ENCODE measurements at regions not wholly inside any gene's neighbourhood (a gene's known extent, or its start where the extent isn't known, plus 50 kb on each side); places are given as distances from the start of the nearest gene placed in this dataset.

- TF ChIP-seq EZH2 (IDR thresholded peaks at IDR 0.05; ENCODE audit: borderline replicate concordance, low read depth, low read length, poor library complexity, severe bottlenecking) (no peak), CTCF (conservative IDR thresholded peaks at IDR 0.05; ENCODE audit: low read depth, low read length) (no peak)
- no peak overlapping the region for H3K27ac ChIP-seq (ENCODE audit: low read depth, low read length, poor library complexity, severe bottlenecking)
- H3K36me3 ChIP-seq (ENCODE audit: insufficient read depth, low read length, poor library complexity, severe bottlenecking) = no peaks in the 10 kb centered on the region
- POLR2A ChIA-PET (ENCODE audit: low non-redundant PET) = no interaction called here
- no peak for DNase-seq (ENCODE audit: low spot score)
- no peaks in the 10 kb centered on the region for H3K9me3 ChIP-seq (ENCODE audit: low read depth, low read length, poor library complexity, severe bottlenecking)
- no peak overlapping the region for H3K4me3 ChIP-seq (ENCODE audit: low read depth, low read length, poor library complexity, severe bottlenecking)
- H3K27me3 ChIP-seq (replicated peaks; ENCODE audit: insufficient read depth, low read depth, low read length, poor library complexity) = no peaks in the 10 kb centered on the region
- no peaks in the 10 kb centered on the region for H3K4me1 ChIP-seq (ENCODE audit: insufficient read depth, low read length, poor library complexity, severe bottlenecking)
- CTCF ChIA-PET = no interaction called here
- no TSS peak for BruUV-seq (replicated peaks)
- intact Hi-C loops (cut with micrococcal nuclease; ENCODE audit: unreplicated experiment) = no loop called here
Observed at GRCh38 chr18:23387265-23387664, 65.8 kb upstream of the RIOK3 start.

- ChIA-PET CTCF (no interaction called here), POLR2A (ENCODE audit: low non-redundant PET) (no interaction called here)
- H3K9me3 ChIP-seq (ENCODE audit: low read depth, low read length, poor library complexity, severe bottlenecking) = no peaks in the 10 kb centered on the region
- DNase-seq (ENCODE audit: low spot score) = no peak
- no peaks in the 10 kb centered on the region for H3K27me3 ChIP-seq (replicated peaks; ENCODE audit: insufficient read depth, low read depth, low read length, poor library complexity)
- no peaks in the 10 kb centered on the region for H3K4me1 ChIP-seq (ENCODE audit: insufficient read depth, low read length, poor library complexity, severe bottlenecking)
- H3K36me3 ChIP-seq (ENCODE audit: insufficient read depth, low read length, poor library complexity, severe bottlenecking) = no peaks in the 10 kb centered on the region
- intact Hi-C loops (cut with micrococcal nuclease; ENCODE audit: unreplicated experiment) = no loop called here
- no TSS peak for BruUV-seq (replicated peaks)
- TF ChIP-seq EZH2 (IDR thresholded peaks at IDR 0.05; ENCODE audit: borderline replicate concordance, low read depth, low read length, poor library complexity, severe bottlenecking) (no peak), CTCF (conservative IDR thresholded peaks at IDR 0.05; ENCODE audit: low read depth, low read length) (no peak)
- no peak overlapping the region for H3K27ac ChIP-seq (ENCODE audit: low read depth, low read length, poor library complexity, severe bottlenecking)
- no peak overlapping the region for H3K4me3 ChIP-seq (ENCODE audit: low read depth, low read length, poor library complexity, severe bottlenecking)
Observed at GRCh38 chr18:23388357-23388756, 64.7 kb upstream of the RIOK3 start.

- TF ChIP-seq EZH2 (IDR thresholded peaks at IDR 0.05; ENCODE audit: borderline replicate concordance, low read depth, low read length, poor library complexity, severe bottlenecking) = no peak
- TF ChIP-seq CTCF (conservative IDR thresholded peaks at IDR 0.05; ENCODE audit: low read depth, low read length) = no peak
- POLR2A ChIA-PET (ENCODE audit: low non-redundant PET) = no interaction called here
Observed at GRCh38 chr18:23391156-23391555, 61.9 kb upstream of the RIOK3 start.

More at GRCh38 chr18:23391156-23391555, 61.9 kb upstream of the RIOK3 start:
- intact Hi-C loops (cut with micrococcal nuclease; ENCODE audit: unreplicated experiment) = no loop called here
- no TSS peak for BruUV-seq (replicated peaks)
- H3K27me3 ChIP-seq (replicated peaks; ENCODE audit: insufficient read depth, low read depth, low read length, poor library complexity) = no peaks in the 10 kb centered on the region
- no peaks in the 10 kb centered on the region for H3K36me3 ChIP-seq (ENCODE audit: insufficient read depth, low read length, poor library complexity, severe bottlenecking)
- no peaks in the 10 kb centered on the region for H3K9me3 ChIP-seq (ENCODE audit: low read depth, low read length, poor library complexity, severe bottlenecking)
- CTCF ChIA-PET = no interaction called here
- H3K4me1 ChIP-seq (ENCODE audit: insufficient read depth, low read length, poor library complexity, severe bottlenecking) = no peaks in the 10 kb centered on the region
- no peak overlapping the region for H3K4me3 ChIP-seq (ENCODE audit: low read depth, low read length, poor library complexity, severe bottlenecking)
- DNase-seq (ENCODE audit: low spot score) = no peak
- H3K27ac ChIP-seq (ENCODE audit: low read depth, low read length, poor library complexity, severe bottlenecking) = no peak overlapping the region

Measured in A673 (cell line).